HG02798 (cell line): ENCODE measurements at regions not wholly inside any gene's neighbourhood (a gene's known extent, or its start where the extent isn't known, plus 50 kb on each side); places are given as distances from the start of the nearest gene placed in this dataset.
"Not testable (repeated sequence)": the region's sequence is repeated elsewhere in the genome, so short reads cannot be mapped to it uniquely, and the experiment has no call there.

Experiments
- ATAC-seq: cut with Tn5 transposase; IDR thresholded peaks from one replicate; pipeline ENCODE4 v1.9.1; 2021; ENCODE audit warnings: mild to moderate bottlenecking; ENCODE audit not compliant: unreplicated experiment, poor library complexity

DNA sequence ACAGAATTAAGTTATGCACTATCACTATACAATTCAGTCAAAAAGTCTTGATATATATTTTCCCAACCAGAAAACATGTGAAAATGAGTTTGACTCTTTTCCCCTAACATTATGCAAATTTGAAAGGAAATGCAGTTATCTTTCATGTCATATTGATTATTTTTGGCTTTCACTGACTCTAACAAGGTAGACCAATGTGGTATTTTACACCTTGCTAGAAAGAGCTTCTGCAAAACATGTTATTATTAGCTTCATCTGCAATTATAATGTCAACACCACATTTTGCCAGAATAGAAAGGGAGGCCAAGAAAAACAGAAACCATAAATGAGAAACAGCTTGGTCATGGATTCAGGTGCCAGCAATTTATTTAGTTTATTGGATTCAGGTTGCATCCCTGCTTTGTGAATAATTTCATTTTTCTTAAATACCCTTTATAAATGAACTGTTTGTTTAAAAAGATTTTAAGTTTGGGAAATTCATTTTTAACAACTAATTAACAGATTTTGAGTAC lies 226.1 kb upstream of the GJE1 start:
- no peak for ATAC-seq

DNA sequence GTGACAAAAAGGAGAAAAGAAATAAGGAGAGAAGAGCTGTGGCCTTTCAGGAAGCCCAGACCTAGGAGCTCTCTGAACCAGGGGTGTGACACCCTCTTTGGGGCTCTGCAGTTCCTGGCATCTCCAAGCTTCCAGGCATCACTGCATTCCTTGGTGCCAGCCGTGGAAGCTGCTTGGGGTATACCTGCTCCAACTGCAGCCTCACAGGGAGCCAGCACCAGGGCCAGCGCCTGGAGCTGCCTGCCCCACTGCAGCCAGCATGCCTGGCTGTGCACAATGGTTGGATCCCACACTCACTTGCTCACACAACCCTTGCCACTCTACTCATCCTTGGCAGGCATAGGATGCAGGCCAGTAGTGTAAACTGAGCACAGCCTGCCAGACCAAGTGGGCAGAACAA lies 242.1 kb upstream of the GJE1 start:
- no peak for ATAC-seq

DNA sequence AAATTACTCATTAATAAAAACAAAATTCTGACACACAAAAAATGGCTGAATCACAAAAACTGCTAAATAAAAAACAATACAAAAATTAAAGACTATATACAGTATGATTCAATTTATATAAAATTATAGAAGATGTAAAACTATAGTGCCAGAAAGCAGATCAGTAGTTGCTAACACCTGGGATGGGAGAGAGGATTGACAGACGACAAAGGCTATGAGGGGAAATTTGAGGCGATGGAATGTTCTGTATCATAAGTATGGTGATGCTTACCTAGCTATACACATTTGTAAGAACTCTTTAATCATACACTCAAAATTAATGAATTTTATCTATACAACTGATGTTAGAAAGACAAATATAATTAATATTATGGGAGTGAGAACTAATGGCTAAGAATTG lies 247.9 kb upstream of the GJE1 start:
- no peak for ATAC-seq

DNA sequence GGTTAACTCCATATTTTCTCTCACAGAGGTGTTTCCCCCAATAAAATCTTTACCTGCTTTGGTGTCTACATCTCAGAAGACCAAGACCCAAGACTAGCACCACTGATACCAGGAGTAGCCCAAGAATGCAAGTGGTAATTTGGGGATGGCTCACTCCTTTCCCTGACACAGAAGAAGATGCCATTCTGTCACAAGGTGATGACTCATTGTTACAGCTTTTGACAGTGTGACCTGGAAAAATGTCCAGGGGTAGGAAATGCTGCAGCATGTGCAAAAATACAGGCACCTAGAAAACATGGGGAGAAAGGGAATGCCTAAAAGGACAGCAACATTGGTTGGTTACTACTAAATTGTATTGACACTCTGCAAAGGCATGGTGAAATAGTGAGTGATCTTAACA lies 254.0 kb upstream of the GJE1 start:
- ATAC-seq = no peak

DNA sequence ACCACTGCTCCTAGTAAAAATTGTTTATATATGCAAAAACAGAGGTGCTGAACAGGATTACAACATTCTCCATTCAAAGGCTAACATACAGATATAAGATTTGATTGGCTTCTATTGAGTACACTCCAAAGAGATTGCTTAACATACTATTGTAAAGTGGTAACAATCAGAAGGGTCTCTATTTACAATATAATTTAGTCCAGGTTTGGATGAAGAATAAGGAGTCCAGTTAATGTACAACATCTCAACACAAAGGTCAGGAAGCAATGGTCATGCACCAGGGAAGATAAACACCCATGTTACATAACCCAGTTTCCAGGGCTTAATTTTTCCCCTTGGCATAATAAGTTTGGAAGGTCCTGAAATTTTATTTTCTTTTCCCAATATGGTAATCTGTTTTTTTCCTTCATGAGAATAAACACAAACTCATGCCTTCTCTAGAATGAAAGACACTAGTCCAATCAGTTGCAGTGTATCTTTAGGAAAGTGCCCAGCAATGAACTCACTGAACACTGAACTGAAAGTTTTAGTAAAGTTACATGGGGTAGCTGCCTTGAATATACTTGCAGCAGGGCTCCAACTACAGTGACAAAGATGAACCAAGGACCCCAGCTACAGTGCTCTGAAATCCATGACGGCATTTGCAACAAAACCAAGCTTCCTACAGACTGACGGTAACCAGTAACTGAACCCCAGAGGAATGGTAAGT lies 255.3 kb upstream of the GJE1 start:
- ATAC-seq = no peak

DNA sequence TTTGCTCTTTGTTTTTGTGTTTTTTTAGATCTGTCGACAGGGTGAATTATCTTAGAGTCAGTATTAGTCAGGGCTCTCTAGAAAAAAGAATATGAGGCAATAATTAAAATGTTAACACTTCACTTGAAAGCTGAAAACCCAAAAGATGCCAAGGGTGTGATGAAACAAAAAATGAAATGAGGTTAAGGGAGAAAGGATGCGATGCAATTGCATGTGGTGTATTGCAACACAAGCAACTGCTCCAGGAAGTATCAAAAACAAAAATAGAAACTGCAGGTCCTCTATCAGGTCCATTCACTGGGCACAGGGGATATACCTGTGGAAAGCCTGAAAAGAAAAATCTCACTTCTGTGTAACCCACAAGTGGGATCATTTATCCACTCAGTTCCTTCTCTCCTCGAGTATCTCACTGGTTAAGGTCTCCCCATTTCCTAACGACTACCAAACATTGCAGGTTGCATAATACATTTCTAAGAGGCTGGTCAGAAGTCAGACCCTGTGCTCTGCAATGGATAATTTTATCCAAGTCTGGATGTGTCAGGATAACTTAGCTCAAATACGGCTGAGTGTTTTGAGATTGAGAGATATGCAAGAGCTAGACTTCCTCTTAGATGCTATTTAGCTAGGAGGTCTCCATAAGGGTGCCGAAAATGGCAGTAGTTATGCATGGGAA lies 257.7 kb upstream of the GJE1 start:
- no peak for ATAC-seq

DNA sequence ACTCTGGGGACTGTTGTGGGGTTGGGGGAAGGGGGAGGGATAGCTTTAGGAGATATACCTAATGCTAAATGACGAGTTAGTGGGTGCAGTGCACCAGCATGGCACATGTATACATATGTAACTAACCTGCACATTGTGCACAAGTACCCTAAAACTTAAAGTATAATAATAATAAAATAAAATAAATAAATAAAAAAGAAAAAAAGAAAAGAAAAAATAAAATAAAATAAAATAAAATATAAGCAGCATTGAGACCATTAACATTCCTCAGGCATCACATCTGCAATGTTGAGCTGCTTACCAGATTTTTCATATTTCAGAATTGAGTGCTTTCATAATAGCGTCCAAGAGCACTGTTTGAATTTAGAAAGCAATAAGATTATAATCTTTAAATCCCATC lies 263.2 kb upstream of the GJE1 start:
- not testable (repeated sequence) for ATAC-seq

DNA sequence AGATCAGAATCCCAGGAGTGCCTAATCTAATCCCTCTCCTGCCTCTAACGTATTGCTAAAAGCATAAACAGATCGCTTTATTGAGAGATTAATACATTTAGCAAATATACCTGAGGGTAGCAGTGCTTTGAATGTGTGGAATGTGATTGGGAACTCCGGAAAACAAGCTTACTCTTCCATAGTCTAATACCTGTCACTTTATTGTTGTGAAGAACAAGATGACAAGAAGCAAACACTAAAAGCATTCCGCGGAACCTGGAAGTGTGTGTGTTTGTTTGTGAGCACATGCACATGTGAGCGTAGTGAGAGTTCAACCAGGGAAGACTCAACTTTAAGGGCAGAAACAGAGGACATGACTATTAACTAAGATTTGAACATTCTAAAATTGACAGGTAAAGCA lies 265.0 kb upstream of the GJE1 start:
- ATAC-seq = no peak

DNA sequence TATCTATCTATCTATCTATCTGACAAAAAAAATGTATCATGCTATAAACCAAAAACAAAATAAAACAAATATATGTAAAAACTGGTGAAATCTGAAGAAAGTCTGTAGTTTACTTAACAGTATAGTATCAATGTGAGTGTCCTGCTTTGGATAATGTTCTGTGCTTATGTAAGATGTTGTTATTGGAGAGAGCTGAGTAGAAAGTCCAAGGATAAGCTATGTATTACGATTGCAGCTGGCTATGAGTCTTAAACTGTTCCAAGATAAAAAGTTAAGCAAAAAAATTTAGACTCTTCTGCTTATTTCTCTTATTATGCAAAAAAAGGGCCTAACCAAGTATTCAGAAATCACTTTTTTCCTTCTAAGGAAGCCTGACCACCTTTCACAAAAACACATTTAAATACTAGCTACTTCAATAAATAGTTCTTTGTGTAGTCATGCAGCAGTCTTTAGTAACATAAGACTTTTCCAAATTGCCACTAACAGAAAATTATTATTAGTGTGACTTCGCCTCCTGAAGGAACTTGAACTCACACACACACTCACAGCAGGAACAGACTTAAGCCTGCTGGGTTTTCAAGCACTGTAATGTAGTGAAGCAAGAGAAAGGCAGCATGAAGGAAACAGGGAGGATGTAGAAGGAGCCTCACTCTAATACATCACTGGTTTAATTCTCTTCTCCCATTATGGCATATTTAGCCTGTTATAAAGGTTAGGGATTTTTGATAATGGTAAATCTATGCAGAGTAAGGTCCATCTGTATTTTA lies 265.8 kb upstream of the GJE1 start:
- ATAC-seq = no peak

DNA sequence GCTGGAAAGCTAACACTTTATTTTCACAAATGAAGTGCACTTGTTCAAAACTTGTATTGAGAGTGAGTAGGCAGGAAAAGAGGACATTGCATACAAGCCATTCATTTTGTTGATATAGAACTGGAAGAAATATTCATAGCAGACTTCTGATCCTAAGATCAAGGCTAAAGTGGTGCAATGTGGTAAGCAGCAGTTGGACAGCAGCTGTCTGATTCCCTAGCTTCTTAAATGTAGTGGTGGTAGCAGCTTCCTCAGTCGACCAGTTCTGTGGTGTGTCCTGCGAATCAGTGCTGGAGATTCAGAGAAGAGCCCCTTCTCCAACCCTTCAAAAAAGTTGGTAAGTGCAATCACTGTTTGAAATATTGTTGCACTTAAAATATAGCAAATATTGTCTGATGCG lies 281.7 kb upstream of the GJE1 start:
- no peak for ATAC-seq

DNA sequence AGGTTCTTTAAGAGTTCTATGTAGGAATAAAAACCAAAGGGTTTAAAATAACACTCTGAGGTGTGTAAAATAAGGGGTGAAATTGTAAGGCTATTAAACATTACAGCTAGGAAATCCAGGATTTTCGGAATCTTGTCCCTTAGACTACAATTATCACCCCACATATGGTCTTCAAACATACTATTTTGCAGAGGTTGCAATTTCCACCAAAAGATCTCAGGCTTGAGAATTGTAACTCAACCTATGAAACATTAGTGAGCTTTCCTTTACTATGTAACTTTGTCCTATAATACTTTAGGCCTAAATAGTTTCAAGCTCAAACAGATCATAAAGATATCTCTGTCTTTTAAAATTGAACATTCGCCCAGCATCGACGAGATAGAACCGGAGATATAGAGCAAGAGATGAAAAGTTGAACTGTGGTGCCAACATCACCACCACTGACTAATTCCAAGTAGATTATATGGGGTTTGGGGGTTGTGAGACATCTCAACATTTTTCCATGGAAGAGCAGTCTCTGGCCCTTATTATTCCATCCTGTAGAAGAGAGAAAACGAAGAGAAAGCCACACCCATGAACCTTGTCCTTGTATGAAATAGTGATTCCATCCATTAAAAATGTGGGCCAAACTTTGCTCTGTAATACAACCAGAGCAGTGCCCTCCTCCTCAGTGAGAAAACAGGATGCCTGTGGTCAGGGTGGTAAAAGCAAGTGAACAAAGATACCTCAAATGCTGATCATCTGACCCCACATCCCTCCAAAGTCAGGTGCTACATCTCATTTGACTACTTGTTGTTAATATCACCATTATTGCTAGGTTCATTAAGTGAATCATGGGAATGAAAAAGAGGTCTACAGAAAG lies 284.5 kb upstream of the GJE1 start:
- no peak for ATAC-seq

DNA sequence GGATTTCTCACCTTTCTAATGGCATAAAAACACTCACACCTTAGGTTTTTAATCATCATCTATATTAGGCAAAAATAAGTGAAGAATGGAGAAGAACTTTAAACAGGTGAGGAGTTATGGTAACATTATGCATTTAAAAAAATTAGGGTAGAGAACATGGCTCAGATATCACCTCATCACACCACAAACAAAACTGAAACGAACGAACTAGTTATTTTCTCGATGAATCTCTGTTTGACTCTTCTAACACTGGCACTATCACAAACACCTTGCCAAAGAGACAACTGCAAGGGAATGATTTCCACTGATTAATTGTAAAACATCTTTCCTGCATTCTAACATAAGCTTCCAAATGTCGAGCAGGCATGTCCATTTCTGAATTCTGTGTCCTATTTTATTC lies 286.1 kb upstream of the GJE1 start:
- ATAC-seq = no peak

DNA sequence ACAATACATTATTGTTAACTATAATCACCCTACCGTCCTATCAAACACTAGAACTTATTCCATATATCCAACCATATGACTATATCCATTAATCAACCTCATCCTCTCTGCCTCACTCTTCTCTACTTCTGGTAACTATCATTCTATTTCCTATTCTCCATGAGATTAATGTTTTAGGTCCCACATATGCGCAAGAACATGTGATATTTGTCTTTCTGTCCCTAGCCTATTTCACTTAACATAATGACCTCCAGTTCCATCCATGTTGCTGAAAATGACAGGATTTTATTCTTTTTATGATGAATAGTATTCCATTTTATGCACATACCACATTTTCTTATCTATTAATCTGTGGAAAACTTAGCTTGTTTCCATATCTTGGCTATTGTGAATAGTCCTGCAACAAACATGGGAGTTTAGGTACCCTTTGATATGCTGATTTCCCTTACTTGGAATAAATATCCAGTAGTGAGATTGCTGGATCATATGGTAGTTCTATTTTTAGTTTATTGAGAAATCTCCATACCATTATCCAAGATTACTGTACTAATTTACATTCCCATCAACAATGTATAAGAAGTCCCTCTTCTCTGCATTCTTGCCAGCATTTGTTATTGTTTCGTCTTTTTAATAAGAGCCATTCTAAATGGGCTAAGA lies 289.4 kb upstream of the GJE1 start:
- no peak for ATAC-seq

DNA sequence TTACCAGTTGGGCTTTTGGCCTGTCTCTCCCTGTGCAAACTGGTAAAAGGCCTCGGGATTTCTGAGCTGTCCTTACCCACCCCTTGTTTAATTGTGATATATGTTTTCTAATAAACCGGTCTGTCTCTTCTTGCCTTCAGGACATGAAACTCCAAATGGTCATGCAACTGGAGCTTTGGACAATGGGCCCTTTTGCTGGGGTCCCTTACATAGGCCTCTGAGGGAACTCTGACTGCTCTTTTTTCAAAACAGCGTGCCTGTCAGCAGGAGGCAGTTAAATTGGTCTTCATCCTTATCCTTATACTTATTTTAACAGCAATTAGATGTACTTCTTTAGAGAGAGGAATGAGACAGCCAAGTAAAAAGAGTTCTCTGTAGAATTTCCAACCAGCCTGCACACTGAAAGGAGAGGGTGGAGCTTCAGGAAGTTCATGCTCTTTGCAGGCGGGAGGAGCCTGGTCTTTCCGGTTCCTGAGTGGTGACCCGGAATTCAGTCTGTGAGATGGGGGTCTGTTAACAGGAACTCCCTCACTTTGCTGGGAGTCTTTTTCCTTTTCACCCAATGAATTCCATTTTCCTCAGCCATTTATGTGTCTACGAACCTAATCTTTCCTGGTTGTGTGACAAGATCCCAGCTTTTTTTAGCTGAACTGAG lies 299.6 kb upstream of the GJE1 start:
- no peak for ATAC-seq

DNA sequence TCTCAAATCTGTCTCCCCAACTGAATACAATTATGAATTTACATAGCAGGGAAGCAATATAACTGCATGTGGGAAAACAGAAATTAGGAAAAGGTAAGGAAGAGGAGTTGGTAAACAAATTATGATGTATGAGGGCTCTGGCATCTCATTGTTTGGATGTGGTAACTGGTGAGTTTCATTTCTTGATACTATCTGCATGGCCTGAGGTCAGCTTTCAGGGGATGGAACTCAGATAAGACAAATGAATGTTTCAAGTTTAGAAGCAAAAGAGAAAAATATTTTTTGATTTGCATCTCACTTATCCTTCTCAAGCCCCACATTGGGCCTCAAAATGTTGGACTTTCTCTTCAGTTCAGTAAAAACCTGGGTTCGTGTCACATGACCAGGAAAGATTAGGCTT lies 302.2 kb upstream of the GJE1 start:
- no peak for ATAC-seq

DNA sequence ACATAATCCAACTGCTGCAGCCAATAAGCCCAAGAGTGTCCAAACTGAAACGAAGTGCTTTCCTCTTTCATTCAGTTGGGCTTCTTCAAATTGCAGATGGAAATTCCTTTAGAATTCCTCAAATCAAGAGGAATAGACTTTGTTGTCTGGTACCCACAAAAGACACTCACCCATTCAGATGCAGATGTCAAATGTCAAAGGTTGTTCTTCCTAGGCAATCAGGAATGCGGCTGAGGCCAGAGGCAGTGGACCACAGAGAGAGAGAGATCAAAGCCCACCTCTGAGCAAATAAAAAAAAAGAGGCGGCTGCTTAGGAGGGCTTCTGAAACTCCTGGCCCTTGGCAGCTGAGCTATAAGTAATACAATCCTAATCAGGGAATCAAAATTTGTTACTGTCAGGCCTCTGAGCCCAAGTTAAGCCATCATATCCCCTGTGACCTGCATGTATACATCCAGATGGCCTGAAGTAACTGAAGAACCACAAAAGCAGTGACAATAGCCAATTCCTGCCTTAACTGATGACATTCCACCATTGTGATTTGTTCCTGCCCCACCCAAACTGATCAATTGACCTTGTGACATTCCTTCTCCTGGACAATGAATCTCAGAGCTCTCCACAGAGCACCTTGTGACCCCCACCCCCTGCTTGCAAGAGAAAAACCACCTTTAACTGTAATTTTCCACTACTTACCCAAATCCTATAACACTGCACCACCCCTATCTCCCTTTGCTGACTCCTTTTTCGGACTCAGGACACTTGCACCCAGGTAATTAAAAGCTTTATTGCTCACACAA lies 303.0 kb upstream of the GJE1 start:
- no peak for ATAC-seq

DNA sequence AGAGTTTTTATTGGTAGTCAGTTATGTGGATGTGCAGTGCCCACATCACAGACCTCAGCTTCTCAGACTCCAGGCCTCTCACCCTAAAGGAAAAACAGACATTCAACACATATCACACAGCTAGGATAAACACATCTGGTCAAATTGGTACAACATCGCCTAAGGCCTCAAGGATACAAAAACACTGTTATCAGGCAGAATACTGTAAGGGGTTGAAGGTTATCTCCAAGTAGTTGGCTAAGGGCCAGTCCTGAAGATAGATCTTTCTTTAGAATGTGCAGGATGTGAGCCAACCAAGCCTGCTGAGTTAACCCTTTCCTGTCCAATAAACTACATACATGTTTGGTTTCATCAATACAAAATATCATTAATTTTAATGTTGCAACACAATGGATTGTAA lies 308.4 kb upstream of the GJE1 start:
- no peak for ATAC-seq

DNA sequence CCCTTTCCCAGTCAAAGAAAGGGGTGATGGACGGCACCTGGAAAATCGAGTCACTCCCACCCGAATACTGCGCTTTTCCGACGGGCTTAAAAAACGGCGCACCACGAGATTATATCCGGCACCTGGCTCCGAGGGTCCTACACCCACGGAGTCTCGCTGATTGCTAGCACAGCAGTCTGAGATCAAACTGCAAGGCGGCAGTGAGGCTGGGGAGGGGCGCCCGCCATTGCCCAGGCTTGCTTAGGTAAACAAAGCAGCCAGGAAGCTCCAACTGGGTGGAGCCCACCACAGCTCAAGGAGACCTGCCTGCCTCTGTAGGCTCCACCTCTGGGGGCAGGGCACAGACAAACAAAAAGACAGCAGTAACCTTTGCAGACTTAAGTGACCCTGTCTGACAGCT lies 317.7 kb upstream of the GJE1 start:
- not testable (repeated sequence) for ATAC-seq

DNA sequence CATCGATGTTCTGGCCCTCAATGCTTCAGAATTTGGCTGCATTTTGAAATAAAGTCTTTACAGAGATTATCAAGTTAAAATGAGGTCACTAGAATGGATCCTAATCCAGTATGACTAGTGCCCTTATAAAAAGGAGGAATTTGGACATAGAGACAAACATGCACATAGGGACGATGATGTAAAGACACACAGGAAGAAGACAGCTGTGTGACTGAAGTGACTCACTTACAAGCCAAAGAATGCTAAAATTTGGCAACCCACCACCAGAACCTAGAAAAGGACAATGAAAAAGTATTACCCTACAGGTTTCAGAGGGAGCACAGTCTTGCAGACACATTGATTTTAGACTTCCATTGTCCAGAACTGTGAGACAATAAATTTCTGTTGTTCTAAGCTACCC lies 322.8 kb upstream of the GJE1 start:
- no peak for ATAC-seq
